HCT116 (cell line): ENCODE measurements at regions not wholly inside any gene's neighbourhood (a gene's known extent, or its start where the extent isn't known, plus 50 kb on each side); places are given as distances from the start of the nearest gene placed in this dataset.

Source experiments
- CEBPB ChIP-seq: IDR thresholded peaks from 2 replicates; pipeline ENCODE4 v1.6.1; 2012; ENCODE audit warnings: low read depth
- EZH2 ChIP-seq: fragments of 200-600 bp; sonication (generic); IDR thresholded peaks from 2 replicates; pipeline ENCODE4 v1.6.1; 2017; ENCODE audit warnings: antibody characterized with exemption, mixed run types
- EZH2phosphoT487 ChIP-seq: fragments of 200-600 bp; IDR thresholded peaks from 2 replicates; pipeline ENCODE4 v1.6.1; 2018; ENCODE audit warnings: antibody characterized with exemption, borderline replicate concordance
- POLR2A ChIP-seq: IDR thresholded peaks from 2 replicates; pipeline ENCODE4 v1.7.0; 2011; ENCODE audit warnings: borderline replicate concordance; ENCODE audit not compliant: insufficient read depth, insufficient read length; ENCODE audit errors: extremely low read depth
- POLR2AphosphoS5 ChIP-seq: IDR thresholded peaks from 2 replicates; pipeline ENCODE4 v1.6.1; 2011; ENCODE audit warnings: mild to moderate bottlenecking, low read depth, low read length, moderate library complexity
- TCF7L2 ChIP-seq: IDR thresholded peaks from 2 replicates; pipeline ENCODE4 v1.7.0; 2011; ENCODE audit warnings: borderline replicate concordance, inconsistent platforms; ENCODE audit not compliant: insufficient read depth, insufficient read length; ENCODE audit errors: extremely low read depth
- ZBTB33 ChIP-seq: IDR thresholded peaks from 2 replicates; pipeline ENCODE4 v1.6.1; 2011; ENCODE audit warnings: mild to moderate bottlenecking, low read length, moderate library complexity; ENCODE audit not compliant: insufficient replicate concordance; ENCODE audit errors: extremely low read depth
- ZNF274 ChIP-seq: fragments of 200-500 bp; sonication (Bioruptor generic); IDR thresholded peaks from 2 replicates; pipeline ENCODE4 v1.6.1; 2014; ENCODE audit warnings: mild to moderate bottlenecking, low read depth, low read length, inconsistent platforms
- TF ChIP-seq, protein P1 (sequence below), 3 experiments: fragments of 200-600 bp in 1 of 3; sonication (generic) in 1 of 3; IDR thresholded peaks in 2 of 3; conservative IDR thresholded peaks in 1 of 3; 2 replicates each; pipeline ENCODE4 v1.5.1; 2012 to 2017; ENCODE audit warnings: low read depth in 2 of 3, low read length in 2 of 3, antibody characterized with exemption in 1 of 3, borderline replicate concordance in 1 of 3, control low read depth in 1 of 3, mild to moderate bottlenecking in 1 of 3, mixed read lengths in 1 of 3, mixed run types in 1 of 3, moderate library complexity in 1 of 3; ENCODE audit not compliant: insufficient read depth in 1 of 3

DNA sequence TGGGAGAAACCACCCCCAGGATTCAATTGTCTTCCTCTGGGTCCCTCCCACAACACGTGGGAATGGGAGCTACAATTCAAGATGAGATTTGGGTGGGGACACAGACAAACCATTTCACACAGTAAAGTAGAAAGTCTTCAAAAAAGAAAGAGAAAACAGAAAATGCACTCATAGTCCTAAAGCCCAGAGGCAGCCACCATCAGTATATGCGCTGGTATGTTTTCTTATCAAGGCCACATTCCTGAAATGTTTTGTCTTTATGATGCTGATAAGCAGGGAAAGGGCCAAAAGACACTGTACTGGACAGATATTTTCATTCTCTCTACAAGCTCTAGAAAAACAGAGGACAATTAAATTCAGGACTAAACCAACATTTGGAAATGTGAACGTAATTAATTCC, 375.8 kb upstream of the TSHZ3 start:
- TF ChIP-seq, protein P1, sequence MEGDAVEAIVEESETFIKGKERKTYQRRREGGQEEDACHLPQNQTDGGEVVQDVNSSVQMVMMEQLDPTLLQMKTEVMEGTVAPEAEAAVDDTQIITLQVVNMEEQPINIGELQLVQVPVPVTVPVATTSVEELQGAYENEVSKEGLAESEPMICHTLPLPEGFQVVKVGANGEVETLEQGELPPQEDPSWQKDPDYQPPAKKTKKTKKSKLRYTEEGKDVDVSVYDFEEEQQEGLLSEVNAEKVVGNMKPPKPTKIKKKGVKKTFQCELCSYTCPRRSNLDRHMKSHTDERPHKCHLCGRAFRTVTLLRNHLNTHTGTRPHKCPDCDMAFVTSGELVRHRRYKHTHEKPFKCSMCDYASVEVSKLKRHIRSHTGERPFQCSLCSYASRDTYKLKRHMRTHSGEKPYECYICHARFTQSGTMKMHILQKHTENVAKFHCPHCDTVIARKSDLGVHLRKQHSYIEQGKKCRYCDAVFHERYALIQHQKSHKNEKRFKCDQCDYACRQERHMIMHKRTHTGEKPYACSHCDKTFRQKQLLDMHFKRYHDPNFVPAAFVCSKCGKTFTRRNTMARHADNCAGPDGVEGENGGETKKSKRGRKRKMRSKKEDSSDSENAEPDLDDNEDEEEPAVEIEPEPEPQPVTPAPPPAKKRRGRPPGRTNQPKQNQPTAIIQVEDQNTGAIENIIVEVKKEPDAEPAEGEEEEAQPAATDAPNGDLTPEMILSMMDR (IDR thresholded peaks at IDR 0.05 in 2 of 3, conservative IDR thresholded peaks at IDR 0.05 in 1 of 3; ENCODE audit: borderline replicate concordance in 1 of 3, insufficient read depth in 1 of 3, low read depth in 2 of 3, low read length in 2 of 3), result no peak
- no peak for TF ChIP-seq POLR2A
- no peak for TF ChIP-seq ZNF274
- TF ChIP-seq CEBPB, result no peak
- TF ChIP-seq POLR2AphosphoS5, result no peak
- TF ChIP-seq ZBTB33, result no peak
- no peak for TF ChIP-seq EZH2phosphoT487
- TF ChIP-seq TCF7L2, result no peak
- no peak for TF ChIP-seq EZH2
